Testis (tissue), 2 donors: ENCODE measurements at regions not wholly inside any gene's neighbourhood (a gene's known extent, or its start where the extent isn't known, plus 50 kb on each side); places are given as distances from the start of the nearest gene placed in this dataset.

ENCODE experiments used
- DNase-seq: peaks from one replicate; pipeline ENCODE4 v3.0.0-alpha.2; 2019
- H3K27ac ChIP-seq, 2 donors: fragments of 200-600 bp; sonication (generic); one replicate each; pipeline ENCODE4 v1.5.1; 2019
- H3K27me3 ChIP-seq: fragments of 200-600 bp; sonication (generic); one replicate; pipeline ENCODE4 v1.5.1; 2019
- H3K36me3 ChIP-seq: fragments of 200-600 bp; sonication (generic); one replicate; pipeline ENCODE4 v1.5.1; 2017; ENCODE audit warnings: low read depth; ENCODE audit errors: missing control alignments
- H3K4me1 ChIP-seq: fragments of 200-600 bp; sonication (generic); one replicate; pipeline ENCODE4 v1.5.1; 2019
- H3K4me3 ChIP-seq, 2 donors: fragments of 200-600 bp; sonication (generic); one replicate each; pipeline ENCODE4 v1.5.1; 2017 to 2019
- H3K9me3 ChIP-seq: fragments of 200-600 bp; sonication (generic); one replicate; pipeline ENCODE4 v1.5.1; 2017
- POLR2A ChIP-seq: fragments of 450-650 bp; IDR thresholded peaks from one replicate; pipeline ENCODE4 v1.6.1; 2017; ENCODE audit warnings: antibody characterized with exemption, mild to moderate bottlenecking, moderate library complexity
- WGBS, 2 donors: methylation state at CpG; one replicate each; pipeline ENCODE4 v1.1.5; 2018; 5-methylcytosine and 5-hydroxymethylcytosine counted together
- intact Hi-C: fragments of 100-400 bp; cut with DNase I; formaldehyde crosslinking; loops from one replicate; pipeline ENCODE4 v1.15.1; 2023; ENCODE audit warnings: low total_unique reads
- TF ChIP-seq, protein P1 (sequence below), 3 experiments: fragments of 450-650 bp in 2 of 3; fragments of 200-600 bp in 1 of 3; sonication (generic) in 1 of 3; IDR thresholded peaks; one replicate each; pipeline ENCODE4 v1.5.1; 2016 to 2019; ENCODE audit warnings: antibody characterized with exemption in 3 of 3, mild to moderate bottlenecking in 2 of 3, moderate library complexity in 1 of 3

DNA sequence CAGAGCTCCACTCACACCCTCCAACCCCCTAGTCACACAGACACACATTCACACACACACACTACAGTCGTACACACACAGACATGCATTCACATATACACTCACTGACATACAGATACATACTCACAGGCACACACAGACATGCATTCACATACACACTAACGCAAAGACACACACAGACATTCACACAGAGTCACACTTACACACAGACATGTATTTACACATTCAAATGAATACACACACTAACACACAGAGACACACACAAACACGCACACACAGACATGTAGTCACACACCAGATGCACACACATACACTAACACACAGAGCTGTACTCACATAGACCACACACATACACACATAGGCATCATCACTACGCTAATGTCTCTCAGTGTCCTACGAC lies 58.0 kb upstream of the MYL10 start:
- no peak for DNase-seq

GRCh38 chr7:101687791-101688182 lies 58.7 kb upstream of the MYL10 start:
- H3K36me3 ChIP-seq = no peaks in the 10 kb centered on the region
- no peak overlapping the region for H3K4me3 ChIP-seq
- no peak overlapping the region for H3K27ac ChIP-seq
- WGBS, 2 donors = 40 to 72% methylated on average over 1 to 3 of the region's 3 CpGs
- no peak for DNase-seq
- H3K9me3 ChIP-seq = no peaks in the 10 kb centered on the region
- intact Hi-C loops = loop anchor here (5.0 kb wide), 1 partner anchor 550 kb away; no protein-coding TSS in a partner anchor
- TF ChIP-seq, protein P1, sequence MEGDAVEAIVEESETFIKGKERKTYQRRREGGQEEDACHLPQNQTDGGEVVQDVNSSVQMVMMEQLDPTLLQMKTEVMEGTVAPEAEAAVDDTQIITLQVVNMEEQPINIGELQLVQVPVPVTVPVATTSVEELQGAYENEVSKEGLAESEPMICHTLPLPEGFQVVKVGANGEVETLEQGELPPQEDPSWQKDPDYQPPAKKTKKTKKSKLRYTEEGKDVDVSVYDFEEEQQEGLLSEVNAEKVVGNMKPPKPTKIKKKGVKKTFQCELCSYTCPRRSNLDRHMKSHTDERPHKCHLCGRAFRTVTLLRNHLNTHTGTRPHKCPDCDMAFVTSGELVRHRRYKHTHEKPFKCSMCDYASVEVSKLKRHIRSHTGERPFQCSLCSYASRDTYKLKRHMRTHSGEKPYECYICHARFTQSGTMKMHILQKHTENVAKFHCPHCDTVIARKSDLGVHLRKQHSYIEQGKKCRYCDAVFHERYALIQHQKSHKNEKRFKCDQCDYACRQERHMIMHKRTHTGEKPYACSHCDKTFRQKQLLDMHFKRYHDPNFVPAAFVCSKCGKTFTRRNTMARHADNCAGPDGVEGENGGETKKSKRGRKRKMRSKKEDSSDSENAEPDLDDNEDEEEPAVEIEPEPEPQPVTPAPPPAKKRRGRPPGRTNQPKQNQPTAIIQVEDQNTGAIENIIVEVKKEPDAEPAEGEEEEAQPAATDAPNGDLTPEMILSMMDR (IDR thresholded peaks at IDR 0.05) = no peak
- no peak for TF ChIP-seq POLR2A
- H3K27me3 ChIP-seq = no peaks in the 10 kb centered on the region
- H3K4me1 ChIP-seq = peaks cover 11% of the 10 kb centered on the region

More for the DNA sequence above, 58.0 kb upstream of the MYL10 start:
- H3K27ac ChIP-seq = no peak overlapping the region
- no peaks in the 10 kb centered on the region for H3K36me3 ChIP-seq
- H3K4me1 ChIP-seq = peaks cover 11% of the 10 kb centered on the region
- no peak overlapping the region for H3K4me3 ChIP-seq
- H3K27me3 ChIP-seq = no peaks in the 10 kb centered on the region
- TF ChIP-seq, protein P1 (IDR thresholded peaks at IDR 0.05) = no peak
- TF ChIP-seq POLR2A = no peak
- WGBS, 2 donors = 68 to 71% methylated on average over 5 of the region's 5 CpGs
- no peaks in the 10 kb centered on the region for H3K9me3 ChIP-seq
- intact Hi-C loops = loop anchor here (5.0 kb wide), 1 partner anchor 550 kb away; no protein-coding TSS in a partner anchor

DNA sequence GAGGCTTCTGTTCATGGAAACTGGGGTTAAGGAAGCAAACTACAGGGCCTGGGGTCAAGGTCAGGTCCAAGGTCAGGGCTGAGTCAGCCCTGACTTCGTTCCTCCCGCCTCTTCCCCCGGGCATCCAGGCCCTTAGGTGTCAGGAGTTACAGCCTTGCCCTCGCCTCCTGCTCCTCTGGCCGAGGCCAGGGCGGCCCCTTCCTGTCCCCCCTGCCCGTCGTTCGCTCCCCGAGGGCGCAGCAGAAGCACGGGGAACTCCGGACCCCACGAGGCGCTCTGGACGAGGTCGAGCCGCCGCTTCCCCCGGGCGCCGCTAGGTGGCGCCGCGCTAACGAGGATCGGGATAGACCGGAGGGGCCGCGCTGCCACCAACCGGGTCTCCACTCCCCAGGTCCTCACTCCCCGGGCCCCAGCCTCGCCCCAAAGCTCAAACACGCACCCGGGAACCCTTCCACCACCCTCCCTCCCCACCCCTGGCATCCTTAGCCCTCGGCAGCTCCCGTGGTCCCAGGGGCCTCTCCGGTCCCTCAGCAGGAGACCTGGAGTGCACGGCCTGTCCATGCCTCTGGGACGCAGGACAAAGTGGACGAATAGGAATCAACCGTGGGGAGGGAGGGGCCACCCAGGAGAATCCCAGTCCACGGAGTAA lies 59.2 kb upstream of the MYL10 start:
- peak overlapping the region; percentile 25 to 42 for H3K4me3 ChIP-seq
- no peaks in the 10 kb centered on the region for H3K36me3 ChIP-seq
- intact Hi-C loops = loop anchor here (5.0 kb wide), 1 partner anchor 549 kb away; no protein-coding TSS in a partner anchor
- no peaks in the 10 kb centered on the region for H3K9me3 ChIP-seq
- H3K4me1 ChIP-seq = peaks cover 11% of the 10 kb centered on the region
- WGBS, 2 donors = 5 to 6% methylated on average over 7 to 21 of the region's 43 CpGs
- TF ChIP-seq, protein P1 (IDR thresholded peaks at IDR 0.05) = peak; percentile 86 to 97 (median 94)
- no peak for TF ChIP-seq POLR2A
- H3K27me3 ChIP-seq = no peaks in the 10 kb centered on the region
- no peak overlapping the region for H3K27ac ChIP-seq
- DNase-seq = peak; percentile 88

DNA sequence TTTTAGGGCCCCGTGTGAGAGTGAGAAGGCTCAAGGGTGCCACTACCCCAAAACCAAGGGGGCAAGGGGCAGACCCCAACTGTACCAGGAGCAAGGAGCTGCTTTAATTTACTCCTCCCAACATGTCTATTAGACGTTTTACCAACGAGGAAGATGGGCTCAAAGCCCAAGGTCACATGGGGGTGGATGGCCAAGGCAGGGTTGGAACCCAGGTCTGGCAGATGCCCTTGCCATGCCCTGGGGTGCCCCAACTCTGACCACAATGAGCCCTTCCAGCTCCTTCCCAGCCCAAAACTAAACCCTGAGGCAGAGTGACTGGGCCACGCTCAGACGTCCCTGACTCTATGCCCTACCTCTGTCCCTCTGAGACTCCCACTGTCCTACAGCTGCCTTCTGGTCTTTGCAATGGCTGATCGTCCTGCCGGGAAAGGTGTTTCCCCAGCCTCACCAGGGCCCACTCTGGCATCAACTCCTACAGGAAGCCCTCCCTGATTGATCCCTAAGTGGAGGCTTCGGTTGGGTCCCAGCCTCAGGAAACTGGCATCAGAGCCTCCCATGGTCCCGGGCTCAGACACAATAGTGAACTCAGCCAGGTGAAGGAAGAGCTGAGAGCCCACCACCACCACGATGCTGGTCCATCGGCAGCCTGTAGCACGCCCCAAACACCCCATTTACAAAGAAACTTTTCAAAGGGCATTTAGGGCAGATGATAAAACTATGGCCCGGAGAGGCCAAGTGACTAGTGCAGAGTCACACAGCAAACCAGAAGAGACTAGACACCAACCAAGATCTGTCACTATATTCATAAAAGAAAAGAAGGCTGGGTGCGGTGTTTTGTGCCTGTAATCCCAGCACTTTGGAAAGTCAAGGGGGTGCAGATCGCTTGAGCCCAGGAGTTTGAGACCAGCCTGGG lies 60.2 kb upstream of the MYL10 start:
- peaks cover 11% of the 10 kb centered on the region for H3K4me1 ChIP-seq
- WGBS, 2 donors = 59 to 70% methylated on average over 12 to 15 of the region's 15 CpGs

More for the DNA sequence above, 60.2 kb upstream of the MYL10 start:
- Histone ChIP-seq H3K4me3 (no peak overlapping the region), H3K27ac (no peak overlapping the region), H3K27me3 (no peaks in the 10 kb centered on the region), H3K36me3 (no peaks in the 10 kb centered on the region), H3K9me3 (no peaks in the 10 kb centered on the region)
- no peak for DNase-seq
- TF ChIP-seq, protein P1 (IDR thresholded peaks at IDR 0.05) = no peak
- TF ChIP-seq POLR2A = no peak
- intact Hi-C loops = loop anchor here (5.0 kb wide), 1 partner anchor 548 kb away; no protein-coding TSS in a partner anchor
